A673 (cell line): ENCODE measurements at regions not wholly inside any gene's neighbourhood (a gene's known extent, or its start where the extent isn't known, plus 50 kb on each side); places are given as distances from the start of the nearest gene placed in this dataset.

ENCODE experiments used
- BruUV-seq: library from RNA; stranded (reverse); fragments of 400-500 nt; replicated peaks from 2 replicates; lab custom pipeline; 2021; lab: Mats Ljungman, UMichigan
- CTCF ChIA-PET: fragments of 300-600 bp; sonication (Branson Sonifier 250); formaldehyde crosslinking; loops from one replicate; lab custom pipeline; 2022; ENCODE audit warnings: antibody characterized with exemption; lab: Charles Lee
- POLR2A ChIA-PET: fragments of 300-600 bp; sonication (Branson Sonifier 250); formaldehyde crosslinking; loops from one replicate; lab custom pipeline; 2022; ENCODE audit warnings: antibody characterized with exemption; ENCODE audit not compliant: low non-redundant PET; lab: Charles Lee
- DNase-seq: peaks from one replicate; pipeline ENCODE4 v3.0.0-alpha.2; 2015; ENCODE audit warnings: low spot score
- H3K27ac ChIP-seq: fragments of 200-600 bp; sonication (generic); 2 replicates; pipeline ENCODE4 v1.5.1; 2016; ENCODE audit warnings: mixed run types, low read depth, mild to moderate bottlenecking, mixed read lengths, antibody characterized with exemption, low read length; ENCODE audit not compliant: poor library complexity, severe bottlenecking
- H3K27me3 ChIP-seq: fragments of 200-600 bp; sonication (generic); replicated peaks from 2 replicates; pipeline ENCODE4 v1.6.1; 2017; ENCODE audit warnings: mixed run types, low read depth, mild to moderate bottlenecking, mixed read lengths, antibody characterized with exemption, low read length; ENCODE audit not compliant: insufficient read depth, poor library complexity
- H3K36me3 ChIP-seq: fragments of 200-600 bp; sonication (generic); 2 replicates; pipeline ENCODE4 v1.6.1; 2016; ENCODE audit warnings: mixed run types, mild to moderate bottlenecking, mixed read lengths, antibody characterized with exemption, low read length; ENCODE audit not compliant: insufficient read depth, poor library complexity, severe bottlenecking
- H3K4me1 ChIP-seq: fragments of 200-600 bp; sonication (generic); 2 replicates; pipeline ENCODE4 v1.6.1; 2017; ENCODE audit warnings: mixed run types, mild to moderate bottlenecking, mixed read lengths, antibody characterized with exemption, low read length; ENCODE audit not compliant: insufficient read depth, poor library complexity, severe bottlenecking
- H3K4me3 ChIP-seq: fragments of 200-600 bp; sonication (generic); 2 replicates; pipeline ENCODE4 v1.5.1; 2016; ENCODE audit warnings: low read depth, mixed run types, mild to moderate bottlenecking, mixed read lengths, low read length; ENCODE audit not compliant: poor library complexity, severe bottlenecking
- H3K9me3 ChIP-seq: fragments of 200-600 bp; sonication (generic); 2 replicates; pipeline ENCODE4 v1.6.1; 2016; ENCODE audit warnings: mixed run types, low read depth, mild to moderate bottlenecking, mixed read lengths, antibody characterized with exemption, low read length; ENCODE audit not compliant: poor library complexity, severe bottlenecking
- EZH2 ChIP-seq: fragments of 200-600 bp; sonication (generic); IDR thresholded peaks from 2 replicates; pipeline ENCODE4 v1.6.1; 2017; ENCODE audit warnings: borderline replicate concordance, low read depth, mild to moderate bottlenecking, mixed read lengths, antibody characterized with exemption, low read length; ENCODE audit not compliant: poor library complexity, severe bottlenecking
- intact Hi-C: fragments of 100-400 bp; cut with micrococcal nuclease; formaldehyde crosslinking; loops from one replicate; pipeline ENCODE4 v1.10.0; 2022; ENCODE audit not compliant: unreplicated experiment
- TF ChIP-seq, protein P1 (sequence below): fragments of 300-800, 200-600 bp; sonication (generic); conservative IDR thresholded peaks from 2 replicates; pipeline ENCODE4 v1.5.1; 2017; ENCODE audit warnings: low read depth, mild to moderate bottlenecking, antibody characterized with exemption, low read length, moderate library complexity, mixed read lengths

DNA sequence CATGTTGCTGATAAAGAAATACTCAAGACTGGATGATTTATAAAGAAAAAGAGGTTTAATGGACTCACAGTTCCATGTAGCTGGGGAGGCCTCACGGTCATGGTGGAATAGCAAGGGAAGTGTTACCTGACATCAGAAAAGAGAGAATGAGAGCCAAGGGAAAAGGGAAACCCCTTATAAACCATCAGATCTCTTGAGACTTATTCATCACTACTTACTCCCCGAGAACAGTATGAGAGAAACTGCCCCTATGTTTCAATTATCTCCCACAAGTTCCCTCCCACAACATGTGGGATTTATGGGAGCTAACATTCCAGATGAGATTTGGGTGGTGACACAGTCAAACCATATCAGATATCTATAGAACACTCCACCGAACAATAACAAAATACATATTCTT lies 904.6 kb downstream of the PDCD6IP start:
- H3K4me3 ChIP-seq: no peak overlapping the region
- CTCF ChIA-PET: no interaction called here
- POLR2A ChIA-PET: no interaction called here
- BruUV-seq: no TSS peak
- intact Hi-C loops: no loop called here
- TF ChIP-seq, protein P1, sequence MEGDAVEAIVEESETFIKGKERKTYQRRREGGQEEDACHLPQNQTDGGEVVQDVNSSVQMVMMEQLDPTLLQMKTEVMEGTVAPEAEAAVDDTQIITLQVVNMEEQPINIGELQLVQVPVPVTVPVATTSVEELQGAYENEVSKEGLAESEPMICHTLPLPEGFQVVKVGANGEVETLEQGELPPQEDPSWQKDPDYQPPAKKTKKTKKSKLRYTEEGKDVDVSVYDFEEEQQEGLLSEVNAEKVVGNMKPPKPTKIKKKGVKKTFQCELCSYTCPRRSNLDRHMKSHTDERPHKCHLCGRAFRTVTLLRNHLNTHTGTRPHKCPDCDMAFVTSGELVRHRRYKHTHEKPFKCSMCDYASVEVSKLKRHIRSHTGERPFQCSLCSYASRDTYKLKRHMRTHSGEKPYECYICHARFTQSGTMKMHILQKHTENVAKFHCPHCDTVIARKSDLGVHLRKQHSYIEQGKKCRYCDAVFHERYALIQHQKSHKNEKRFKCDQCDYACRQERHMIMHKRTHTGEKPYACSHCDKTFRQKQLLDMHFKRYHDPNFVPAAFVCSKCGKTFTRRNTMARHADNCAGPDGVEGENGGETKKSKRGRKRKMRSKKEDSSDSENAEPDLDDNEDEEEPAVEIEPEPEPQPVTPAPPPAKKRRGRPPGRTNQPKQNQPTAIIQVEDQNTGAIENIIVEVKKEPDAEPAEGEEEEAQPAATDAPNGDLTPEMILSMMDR: no peak
- TF ChIP-seq EZH2: no peak
- no peak overlapping the region for H3K27ac ChIP-seq
- H3K36me3 ChIP-seq: no peaks in the 10 kb centered on the region
- H3K4me1 ChIP-seq: no peaks in the 10 kb centered on the region
- DNase-seq: no peak
- H3K27me3 ChIP-seq: no peaks in the 10 kb centered on the region
- H3K9me3 ChIP-seq: peaks cover 32% of the 10 kb centered on the region

DNA sequence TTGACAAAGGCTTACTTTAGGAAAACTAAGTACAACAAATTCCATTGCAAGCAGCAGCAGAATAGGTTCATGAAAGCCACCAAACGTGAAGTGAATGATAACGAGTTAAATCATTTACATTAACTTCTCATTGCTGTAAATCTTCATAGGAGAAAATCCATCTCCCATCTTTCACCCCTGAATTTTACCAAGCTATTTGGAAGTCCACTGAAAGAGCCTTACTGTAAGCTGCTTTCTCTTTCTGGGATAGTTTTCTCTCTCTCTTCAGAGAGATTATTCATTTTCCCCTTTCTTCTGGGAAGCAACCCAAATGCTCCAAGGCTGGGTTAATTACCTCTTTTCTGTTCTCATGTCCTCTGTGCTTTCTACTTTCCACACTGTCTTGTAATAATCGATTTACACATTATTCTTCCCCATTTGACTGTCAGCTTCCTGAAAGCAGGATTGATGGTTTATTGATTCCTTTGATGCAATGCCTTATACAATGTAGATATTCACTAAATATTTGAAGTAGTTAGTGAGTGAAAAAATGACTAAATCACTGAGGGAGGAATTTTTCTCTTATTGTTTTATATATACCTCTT lies 914.3 kb upstream of the ARPP21 start:
- Histone ChIP-seq H3K4me1 (no peaks in the 10 kb centered on the region), H3K4me3 (no peak overlapping the region), H3K27me3 (no peaks in the 10 kb centered on the region), H3K36me3 (no peaks in the 10 kb centered on the region), H3K9me3 (no peaks in the 10 kb centered on the region), H3K27ac (no peak overlapping the region)
- TF ChIP-seq EZH2: no peak
- TF ChIP-seq, protein P1: no peak
- DNase-seq: no peak
- ChIA-PET POLR2A (no interaction called here), CTCF (no interaction called here)
- BruUV-seq: no TSS peak
- intact Hi-C loops: no loop called here

DNA sequence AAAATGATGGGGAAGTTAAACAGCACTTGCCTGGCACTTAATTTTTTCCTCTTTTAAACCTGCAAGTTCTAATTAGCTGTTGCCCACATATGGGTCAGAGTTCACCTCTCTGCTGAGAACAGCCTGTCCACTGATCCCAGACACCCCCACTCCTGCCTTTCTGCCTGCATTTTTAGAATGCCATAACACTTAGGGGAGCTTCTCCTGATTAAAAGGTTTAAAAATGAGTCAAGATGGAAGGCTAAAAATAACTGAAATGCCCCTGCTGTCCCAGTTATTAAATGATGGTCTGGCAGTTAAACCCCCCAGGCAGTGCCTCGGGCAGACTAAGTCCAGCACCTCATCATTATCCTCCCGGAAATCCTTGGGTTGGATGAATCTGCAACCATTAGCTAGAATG lies 913.6 kb upstream of the ARPP21 start:
- Histone ChIP-seq H3K9me3 (no peaks in the 10 kb centered on the region), H3K4me3 (no peak overlapping the region), H3K27me3 (no peaks in the 10 kb centered on the region), H3K36me3 (no peaks in the 10 kb centered on the region), H3K27ac (no peak overlapping the region), H3K4me1 (no peaks in the 10 kb centered on the region)
- CTCF ChIA-PET: no interaction called here
- POLR2A ChIA-PET: no interaction called here
- TF ChIP-seq, protein P1: no peak
- TF ChIP-seq EZH2: no peak
- BruUV-seq: no TSS peak
- no peak for DNase-seq
- intact Hi-C loops: no loop called here
